ENCODE measurements at regions not wholly inside any gene's neighbourhood (a gene's known extent, or its start where the extent isn't known, plus 50 kb on each side); places are given as distances from the start of the nearest gene placed in this dataset.

DNA sequence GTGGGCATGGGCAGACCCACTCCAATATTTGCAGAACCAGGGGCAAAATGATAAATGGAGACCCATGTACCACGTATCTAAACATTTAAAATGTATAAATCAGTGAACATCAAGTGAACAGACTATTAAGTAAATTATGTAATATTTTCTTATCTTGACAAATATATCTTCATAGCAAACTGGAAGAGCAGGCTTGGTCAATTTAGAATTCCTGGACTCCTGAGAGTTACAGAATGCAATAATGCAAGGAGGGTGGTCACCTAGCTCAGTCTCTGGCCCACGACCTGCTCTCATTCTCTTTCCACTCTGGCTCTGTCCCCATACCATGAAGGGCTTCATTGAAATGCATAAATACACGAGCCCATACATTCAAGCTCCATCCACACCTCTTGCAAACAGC is 398.0 kb downstream of the ENC1 start:
- Histone ChIP-seq H3K27me3 (replicated peaks in 1 of 4; ENCODE audit: control insufficient read depth in 3 of 4, extremely low read depth in 1 of 4, insufficient read depth in 3 of 4, low read length in 3 of 4) (no peaks in the 10 kb centered on the region), H3K79me1 (ENCODE audit: low read depth, low read length) (no peaks in the 10 kb centered on the region), H3K4ac (replicated peaks; ENCODE audit: insufficient read length, low read depth, low read length) (no peak overlapping the region), H3K4me3 (ENCODE audit: extremely low read depth in 1 of 4, insufficient read depth in 2 of 4, low read depth in 3 of 4, low read length in 4 of 4) (no peak overlapping the region), H3K18ac (ENCODE audit: extremely low read depth, low read length) (no peak overlapping the region), H3K23me2 (ENCODE audit: low read depth, low read length) (no peaks in the 10 kb centered on the region), H3K23ac (ENCODE audit: insufficient read length) (no peak overlapping the region), H3K4me2 (ENCODE audit: insufficient read depth in 1 of 2, low read depth in 2 of 2, low read length in 2 of 2) (no peak overlapping the region), H3K9me3 (ENCODE audit: insufficient read depth in 2 of 2, low read depth in 1 of 2, low read length in 1 of 2) (no peaks in the 10 kb centered on the region), H2AFZ (ENCODE audit: low read length) (no peak overlapping the region), H4K20me1 (replicated peaks in 1 of 2; ENCODE audit: control insufficient read depth in 1 of 2, insufficient read depth in 2 of 2, low read length in 2 of 2) (no peaks in the 10 kb centered on the region), H4K5ac (ENCODE audit: insufficient read length, low read depth, low read length) (no peak overlapping the region), H4K91ac (replicated peaks; ENCODE audit: insufficient read length, low read length) (no peak overlapping the region), H3K14ac (ENCODE audit: insufficient read length) (no peak overlapping the region), H2BK15ac (ENCODE audit: low read length) (no peak overlapping the region), H3K27ac (ENCODE audit: low read depth, low read length) (no peak overlapping the region), H3K79me2 (ENCODE audit: control insufficient read depth in 1 of 2, insufficient read depth in 2 of 2, low read length in 2 of 2) (no peaks in the 10 kb centered on the region), H3K36me3 (ENCODE audit: control insufficient read depth in 2 of 4, insufficient read depth in 4 of 4, low read length in 3 of 4) (no peaks in the 10 kb centered on the region), H3K4me1 (replicated peaks in 1 of 4; ENCODE audit: control insufficient read depth in 3 of 4, insufficient read depth in 4 of 4, low read length in 3 of 4) (peaks cover 0 to 3% (median 0%) of the 10 kb centered on the region in 4 experiments; a peak in 3 of 7 replicates), H2BK5ac (ENCODE audit: low read depth, low read length) (no peak overlapping the region), H2AK5ac (ENCODE audit: low read depth, low read length) (no peak overlapping the region), H3K56ac (replicated peaks; ENCODE audit: insufficient read length, low read depth, low read length) (no peak overlapping the region), H2BK12ac (ENCODE audit: low read depth, low read length) (no peak overlapping the region), H3K9ac (replicated peaks in 1 of 4; ENCODE audit: extremely low read depth in 1 of 4, low read depth in 3 of 4, low read length in 3 of 4) (no peak overlapping the region), H2BK20ac (ENCODE audit: low read length) (no peak overlapping the region), H2BK120ac (replicated peaks; ENCODE audit: low read depth, low read length) (no peak overlapping the region), H4K8ac (ENCODE audit: extremely low read depth, insufficient read depth, low read length) (no peak overlapping the region)
- POLR2A ChIA-PET (ENCODE audit: partially characterized antibody) = no interaction called here
- CTCF ChIA-PET (ENCODE audit: partially characterized antibody) = no interaction called here
- 93% methylated on average over 3 of the region's 3 CpGs; no CpG with 5 or more reads in 1 of the 2 experiments for WGBS, 2 experiments (ENCODE audit: extremely low coverage in 1 of 2, insufficient coverage in 1 of 2, insufficient read length in 1 of 2, insufficient replicate concordance in 2 of 2, low coverage in 1 of 2, low lambda C conversion rate in 2 of 2, missing lambda C conversion rate in 1 of 2)
- FAIRE-seq (no peak), DNase-seq (ENCODE audit: low read depth in 1 of 2, low spot score in 2 of 2) (no peak)
- TF ChIP-seq CHD1 (IDR thresholded peaks at IDR 0.05; ENCODE audit: low read depth, low read length) (no peak), POLR2AphosphoS5 (IDR thresholded peaks at IDR 0.05; ENCODE audit: low read depth, low read length) (no peak), HDAC2 (IDR thresholded peaks at IDR 0.05; ENCODE audit: borderline replicate concordance in 1 of 2, low read depth in 2 of 2, low read length in 2 of 2) (no peak), NANOG (IDR thresholded peaks at IDR 0.05; ENCODE audit: insufficient read depth, low read depth, low read length, poor library complexity, severe bottlenecking) (no peak), RAD21 (IDR thresholded peaks at IDR 0.05 in 1 of 2, conservative IDR thresholded peaks at IDR 0.05 in 1 of 2; ENCODE audit: low read depth in 2 of 2, low read length in 2 of 2) (no peak), YY1 (IDR thresholded peaks at IDR 0.05; ENCODE audit: low read depth, low read length) (no peak), TEAD4 (IDR thresholded peaks at IDR 0.05; ENCODE audit: low read depth, low read length) (no peak), EP300 (IDR thresholded peaks at IDR 0.05; ENCODE audit: borderline replicate concordance in 1 of 2, low read depth in 2 of 2, low read length in 2 of 2) (no peak)
- TF ChIP-seq, protein P1, sequence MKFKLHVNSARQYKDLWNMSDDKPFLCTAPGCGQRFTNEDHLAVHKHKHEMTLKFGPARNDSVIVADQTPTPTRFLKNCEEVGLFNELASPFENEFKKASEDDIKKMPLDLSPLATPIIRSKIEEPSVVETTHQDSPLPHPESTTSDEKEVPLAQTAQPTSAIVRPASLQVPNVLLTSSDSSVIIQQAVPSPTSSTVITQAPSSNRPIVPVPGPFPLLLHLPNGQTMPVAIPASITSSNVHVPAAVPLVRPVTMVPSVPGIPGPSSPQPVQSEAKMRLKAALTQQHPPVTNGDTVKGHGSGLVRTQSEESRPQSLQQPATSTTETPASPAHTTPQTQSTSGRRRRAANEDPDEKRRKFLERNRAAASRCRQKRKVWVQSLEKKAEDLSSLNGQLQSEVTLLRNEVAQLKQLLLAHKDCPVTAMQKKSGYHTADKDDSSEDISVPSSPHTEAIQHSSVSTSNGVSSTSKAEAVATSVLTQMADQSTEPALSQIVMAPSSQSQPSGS (IDR thresholded peaks at IDR 0.05; ENCODE audit: low read length) = no peak
